Kasumi-1 (cell line): ENCODE measurements at regions not wholly inside any gene's neighbourhood (a gene's known extent, or its start where the extent isn't known, plus 50 kb on each side); places are given as distances from the start of the nearest gene placed in this dataset.

Experiments used
- DNase-seq, 2 experiments: peaks; one replicate each; lab custom pipeline; 2025; lab: John Stamatoyannopoulos, UW

DNA sequence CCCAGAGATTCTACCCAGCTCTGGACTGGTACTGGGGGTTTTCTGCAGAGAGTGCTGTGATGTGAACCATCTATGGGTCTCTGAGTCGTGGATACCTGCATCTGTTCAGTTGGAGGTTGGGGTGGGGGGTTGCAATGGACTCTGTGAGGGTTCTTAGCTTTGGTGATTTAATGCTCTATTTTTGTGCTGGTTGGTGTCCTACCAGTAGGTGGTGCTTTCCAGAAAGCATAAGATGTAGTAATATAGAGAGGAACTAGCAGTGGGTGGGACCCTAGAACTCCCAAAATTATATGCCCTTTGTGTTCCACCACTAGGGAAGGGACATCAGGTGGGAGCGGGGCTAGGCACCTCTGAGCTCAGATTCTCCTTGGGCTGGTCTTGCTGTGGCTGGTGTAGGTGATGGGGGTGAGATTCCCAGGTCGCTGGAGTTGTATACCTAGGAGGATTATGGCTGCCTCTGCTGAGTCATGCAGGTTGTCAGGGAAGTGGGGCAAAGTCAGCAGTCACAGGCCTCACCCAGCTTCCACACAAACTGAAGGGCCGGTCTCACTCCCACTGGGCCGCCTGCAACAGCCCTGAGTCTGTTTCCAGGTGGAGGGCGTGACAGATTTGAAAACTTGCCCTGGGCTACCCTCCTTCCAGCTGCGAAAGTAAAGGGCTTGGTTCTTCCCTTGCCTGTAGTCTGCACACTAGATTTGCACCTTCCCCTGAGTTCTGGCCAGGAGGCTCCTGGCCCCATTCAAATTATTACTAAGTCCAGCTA, 573.0 kb upstream of the SLITRK1 start:
- no peak for DNase-seq

DNA sequence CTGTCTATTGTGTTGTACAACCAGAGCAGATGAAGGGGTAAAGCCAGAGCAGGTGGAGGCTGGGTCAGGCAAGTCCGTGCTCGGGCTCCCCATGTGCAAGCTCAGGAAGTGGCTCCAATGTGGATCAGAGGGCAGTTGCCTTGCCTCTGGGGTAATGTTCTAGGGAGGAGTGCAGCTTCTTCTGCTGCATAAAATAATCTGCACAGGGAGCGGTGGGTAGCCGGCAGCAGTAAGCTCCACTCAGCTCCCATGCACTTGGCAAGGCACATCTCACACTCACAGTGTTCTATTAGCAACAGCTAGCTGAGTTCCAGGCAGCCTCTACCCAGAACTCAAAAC, 565.3 kb upstream of the SLITRK1 start:
- DNase-seq, result no peak

DNA sequence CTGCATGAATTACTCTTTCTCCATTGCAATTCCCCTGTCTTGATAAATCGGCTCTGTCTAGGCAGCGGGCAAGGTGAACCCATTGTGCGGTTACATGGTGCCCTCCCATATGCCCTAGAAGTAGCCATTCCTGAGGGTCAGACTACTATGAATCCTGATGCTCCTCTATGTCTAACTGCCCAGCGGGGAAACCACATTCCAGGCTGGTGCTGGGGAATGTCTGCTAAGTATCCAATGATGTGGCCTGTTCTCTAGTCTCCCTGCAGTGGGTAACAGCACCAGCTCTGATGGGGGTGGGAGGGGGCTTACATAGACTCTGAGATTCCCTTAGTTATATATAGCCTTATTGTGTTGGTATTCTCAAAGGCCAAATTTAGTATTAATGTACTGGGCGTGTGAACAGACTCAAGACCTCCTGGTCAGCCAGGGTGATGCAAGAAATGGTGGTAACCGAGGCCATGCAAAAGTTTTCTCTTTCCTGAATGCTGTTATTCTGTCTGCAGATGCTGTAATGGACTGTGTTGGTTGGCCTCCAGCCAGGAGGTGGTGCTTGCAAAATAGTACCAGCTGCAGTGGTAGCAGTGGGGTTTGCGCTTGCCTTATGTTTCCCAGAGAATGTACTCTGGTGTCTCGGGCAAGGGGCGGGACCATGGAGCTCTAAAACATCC, 564.8 kb upstream of the SLITRK1 start:
- DNase-seq, result no peak

DNA sequence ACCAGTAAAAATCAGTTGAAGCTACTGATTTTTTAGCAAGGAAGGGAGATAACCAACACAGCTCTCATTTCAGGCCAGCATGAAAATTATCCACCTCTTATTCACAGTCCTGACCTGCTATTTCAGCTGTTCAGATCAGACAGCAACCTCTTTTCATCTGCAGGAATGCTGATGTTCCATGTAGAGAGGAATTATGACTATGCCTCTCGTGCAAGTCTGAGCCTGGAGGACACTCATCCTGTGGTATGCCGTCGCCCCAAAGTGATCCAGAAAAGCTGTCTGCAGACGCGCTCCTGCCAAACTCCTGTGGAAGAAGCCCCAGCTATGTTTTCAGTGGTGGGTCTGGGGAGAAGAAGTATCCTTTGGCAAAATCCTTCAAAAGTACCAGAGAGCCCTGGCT, 563.5 kb upstream of the SLITRK1 start:
- DNase-seq, result no peak

DNA sequence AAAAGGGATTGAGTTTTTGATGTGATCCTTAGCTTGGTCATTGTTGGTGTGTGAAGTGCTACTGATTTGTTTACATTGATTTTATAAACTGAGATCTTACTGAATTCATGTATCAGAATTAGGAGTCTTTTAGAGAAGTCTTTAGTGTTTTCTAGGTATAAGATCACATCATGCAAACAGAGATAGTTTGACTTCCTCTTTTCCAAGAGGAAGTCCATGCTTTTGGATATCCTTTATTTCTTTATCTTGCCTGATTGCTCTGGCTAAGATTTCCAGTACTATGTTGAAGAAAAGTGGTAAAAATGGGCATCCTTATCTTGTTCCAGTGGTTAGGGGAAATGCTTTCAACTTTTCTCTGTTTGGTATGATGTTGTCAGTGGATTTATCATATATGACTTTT, 561.2 kb upstream of the SLITRK1 start:
- DNase-seq, result peak; percentile 15 to 42

DNA sequence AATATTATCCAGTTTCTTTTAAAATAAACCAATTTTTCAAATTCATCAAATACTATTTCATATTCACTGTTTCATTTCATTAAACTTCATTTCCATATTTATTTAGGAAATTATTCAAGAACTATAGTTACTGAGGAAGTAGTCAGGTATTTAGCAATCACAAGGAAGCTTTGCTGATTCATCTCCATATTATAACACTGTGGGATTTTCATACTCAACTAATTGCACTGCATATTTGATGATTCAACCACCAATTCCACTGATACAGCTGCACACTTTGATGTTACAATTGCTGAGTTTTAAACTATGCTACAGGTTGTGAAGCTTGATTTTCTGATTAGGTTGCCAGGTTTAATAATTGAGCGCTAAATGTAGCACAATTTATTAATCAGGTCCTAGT, 556.8 kb upstream of the SLITRK1 start:
- DNase-seq, result no peak

DNA sequence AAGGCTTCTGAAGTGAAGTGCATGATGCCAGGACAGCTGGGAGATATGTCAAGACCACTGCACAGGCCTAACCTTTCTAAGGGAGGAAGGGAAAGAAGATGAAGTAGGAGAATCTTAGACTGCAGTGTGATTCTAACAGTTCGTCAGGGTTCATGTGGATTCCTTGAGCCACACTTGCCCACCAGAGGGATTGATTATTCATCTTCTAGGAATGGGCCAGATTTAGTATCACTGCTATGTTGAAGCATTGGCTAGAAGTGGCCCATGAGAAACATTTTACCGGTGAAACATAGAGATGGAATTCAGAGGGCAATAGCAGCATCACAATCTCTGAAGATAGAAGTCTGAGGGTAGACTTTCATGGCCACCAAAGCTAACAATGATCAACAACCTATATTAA, 550.8 kb upstream of the SLITRK1 start:
- no peak for DNase-seq

DNA sequence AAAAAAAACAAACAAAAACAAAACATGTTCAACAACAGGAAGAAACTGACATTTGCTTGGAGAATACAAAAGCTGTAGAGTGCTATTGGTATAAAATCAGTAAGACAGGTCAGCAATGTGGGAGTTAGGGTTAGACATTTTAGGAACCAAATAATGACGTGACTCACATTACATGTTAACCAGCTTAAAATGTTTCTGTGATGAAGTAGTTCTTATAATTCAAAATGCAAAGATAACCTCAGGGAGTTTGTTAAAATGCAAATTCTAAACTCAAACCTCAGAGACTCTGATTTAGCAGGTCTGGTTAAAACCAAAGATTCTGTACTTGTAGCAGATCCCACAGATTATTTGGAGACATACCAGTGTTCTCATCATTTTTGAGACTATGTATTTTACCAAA, 549.4 kb upstream of the SLITRK1 start:
- no peak for DNase-seq

DNA sequence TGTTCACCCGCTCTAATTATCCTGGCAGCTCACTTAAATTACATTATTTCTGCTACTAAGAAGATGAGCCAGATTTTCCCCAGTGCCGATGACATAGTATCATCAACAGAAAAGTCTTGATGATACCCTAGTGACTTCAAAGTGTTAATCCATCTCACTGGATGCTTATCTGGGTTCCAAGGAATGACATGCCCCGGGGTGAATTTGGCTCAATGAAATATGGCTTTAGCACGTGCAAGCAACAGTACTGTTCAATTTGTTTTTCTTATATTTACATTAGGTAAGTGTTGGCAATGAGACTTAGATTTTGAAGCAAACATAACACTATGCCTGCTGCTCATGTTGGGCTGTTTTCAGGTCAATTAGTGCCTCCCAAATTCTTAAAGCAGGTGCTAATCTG, 548.2 kb upstream of the SLITRK1 start:
- no peak for DNase-seq

DNA sequence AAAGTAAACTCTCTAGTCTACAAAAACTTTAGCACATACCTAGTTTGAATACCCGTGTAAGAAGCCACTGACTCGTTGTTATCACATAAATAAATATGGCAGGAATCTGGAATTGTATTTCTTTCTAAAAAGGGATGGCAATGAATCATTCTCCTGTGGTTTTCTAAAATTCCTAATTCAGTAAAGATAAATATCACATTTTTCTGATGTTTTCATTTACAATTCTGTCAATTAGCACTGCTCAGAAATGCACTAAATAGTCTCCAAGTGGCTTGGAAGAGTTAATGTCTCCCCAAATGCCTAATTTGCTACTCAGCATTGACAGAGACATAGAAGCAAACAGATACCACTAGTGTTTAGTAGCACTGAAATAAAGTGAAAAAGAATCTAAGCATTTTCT, 547.7 kb upstream of the SLITRK1 start:
- DNase-seq, result no peak

DNA sequence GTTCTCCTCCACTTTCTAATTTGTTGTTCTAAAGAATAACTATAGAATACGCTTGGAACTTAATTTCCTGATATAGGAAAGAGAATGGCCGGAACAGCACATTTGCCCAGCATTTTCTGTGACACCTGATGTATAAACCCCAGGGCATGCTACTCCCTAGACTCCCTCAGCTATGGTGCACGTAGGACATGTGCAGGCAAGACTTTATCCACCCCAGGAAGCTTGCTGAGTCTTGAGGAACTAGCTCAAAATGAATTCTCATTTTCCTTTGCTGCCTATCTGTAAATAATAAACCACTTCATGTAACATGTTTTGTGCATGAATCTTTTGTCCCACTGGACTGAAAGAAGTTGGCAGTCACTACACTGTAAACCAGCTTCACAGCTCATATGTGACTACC, 535.8 kb upstream of the SLITRK1 start:
- DNase-seq, result no peak

DNA sequence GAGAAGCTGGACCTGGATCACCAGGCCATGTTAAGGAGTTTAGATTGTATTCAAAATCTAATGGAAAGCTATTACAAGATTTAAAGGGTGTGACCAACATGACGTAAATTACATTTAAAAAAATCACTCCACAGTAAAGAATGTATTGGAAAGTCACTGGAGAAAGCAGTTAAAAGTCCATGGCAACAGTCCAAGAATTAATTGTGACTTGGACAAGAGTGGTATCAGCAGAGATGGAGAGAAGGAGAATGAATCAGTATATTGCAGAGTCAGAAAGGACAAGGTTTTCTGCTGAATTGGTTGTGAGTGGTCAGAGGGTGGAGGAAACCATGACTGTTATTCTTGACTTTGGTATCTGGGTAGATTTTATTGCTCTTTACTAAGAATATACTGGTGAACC, 535.1 kb upstream of the SLITRK1 start:
- DNase-seq, result no peak

DNA sequence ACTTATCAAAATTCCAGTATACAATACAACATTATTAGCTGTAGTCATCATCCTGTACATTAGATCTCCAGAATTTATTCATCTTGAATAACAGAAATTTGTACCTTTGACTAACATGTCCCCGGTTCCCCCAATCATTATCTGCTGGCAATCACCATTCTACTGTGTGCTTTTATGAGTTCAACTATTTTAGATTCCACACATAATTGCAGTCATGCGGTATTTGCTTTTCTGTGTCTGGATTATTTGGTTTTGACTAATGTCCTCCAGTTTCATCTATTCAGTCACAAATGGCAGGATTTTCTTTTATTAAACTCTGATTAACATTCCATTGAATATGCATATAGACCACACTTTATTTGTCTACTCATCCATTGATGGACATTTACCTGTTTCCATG, 530.7 kb upstream of the SLITRK1 start:
- DNase-seq, result no peak

DNA sequence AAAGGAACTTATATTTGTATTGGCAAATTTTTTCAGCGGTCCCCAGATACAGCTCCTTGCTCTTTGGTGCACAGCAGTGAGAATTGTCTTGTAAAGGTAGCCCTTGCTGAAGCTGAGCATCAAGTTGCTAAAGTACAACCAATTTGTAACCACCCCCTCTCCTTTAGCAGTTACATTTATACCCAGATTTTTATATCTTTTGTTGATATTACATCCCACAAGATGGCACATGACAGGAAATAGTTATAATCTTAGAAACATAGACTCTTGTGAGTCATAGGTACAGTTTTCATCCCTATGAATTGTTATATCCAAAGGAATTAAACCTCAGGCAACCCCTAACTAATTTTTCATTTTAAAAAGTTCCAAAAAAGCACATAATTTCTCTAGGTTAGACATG, 523.0 kb upstream of the SLITRK1 start:
- no peak for DNase-seq

DNA sequence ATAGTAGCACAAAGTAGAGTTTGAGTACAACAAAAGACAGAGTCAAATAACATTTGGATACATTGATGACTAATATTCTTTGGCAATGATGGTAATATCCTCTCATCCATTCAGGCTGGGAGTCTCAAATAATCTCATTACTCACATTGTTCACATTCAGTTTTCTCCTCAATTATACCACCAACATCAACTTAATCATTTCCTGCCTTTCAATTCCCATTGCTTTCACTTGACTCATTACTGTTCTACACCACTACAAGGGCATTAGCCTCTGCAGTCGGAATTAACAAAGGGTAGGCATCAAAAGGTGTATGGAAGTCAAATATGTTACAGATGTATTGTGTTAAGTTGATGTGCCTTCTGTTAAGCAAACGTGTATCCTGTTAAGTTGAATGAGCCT, 518.4 kb upstream of the SLITRK1 start:
- DNase-seq, result no peak

DNA sequence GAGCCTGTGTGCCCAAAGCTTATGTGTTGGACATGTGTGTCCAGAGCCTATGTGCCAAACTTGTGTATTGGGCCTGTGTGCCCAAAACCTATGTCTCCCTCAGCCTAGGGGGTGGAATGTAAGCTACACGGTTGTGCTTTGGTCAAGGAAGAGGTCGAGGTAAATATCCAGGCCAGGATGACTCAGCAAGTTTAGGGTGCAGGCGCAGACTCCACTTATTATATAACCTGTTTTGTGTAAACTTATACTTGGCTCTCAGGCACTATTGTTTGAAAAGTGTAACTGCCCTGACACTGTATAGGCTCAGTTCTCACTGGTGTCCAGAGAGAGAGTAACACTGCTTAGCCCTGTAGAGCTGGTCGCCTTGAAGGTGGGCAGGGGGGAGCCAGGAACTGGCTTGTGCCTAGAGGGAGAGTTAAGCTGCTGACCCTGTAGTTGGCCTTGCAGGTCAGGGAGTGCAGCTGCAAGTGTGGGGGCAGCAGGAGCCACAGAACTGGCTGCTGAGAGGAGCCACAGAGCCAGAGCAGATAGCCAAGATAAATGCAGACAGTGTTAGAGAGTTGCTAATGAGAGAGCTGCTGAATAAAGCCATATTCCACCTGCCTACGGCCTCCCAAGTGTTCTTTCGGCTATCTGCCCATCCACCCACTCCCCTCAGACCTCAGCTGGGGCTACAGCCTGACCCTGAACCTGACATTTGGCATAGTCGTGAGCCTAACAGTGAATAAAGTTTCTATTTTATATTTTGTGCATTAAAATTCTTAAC, 517.2 kb upstream of the SLITRK1 start:
- DNase-seq, result no peak

DNA sequence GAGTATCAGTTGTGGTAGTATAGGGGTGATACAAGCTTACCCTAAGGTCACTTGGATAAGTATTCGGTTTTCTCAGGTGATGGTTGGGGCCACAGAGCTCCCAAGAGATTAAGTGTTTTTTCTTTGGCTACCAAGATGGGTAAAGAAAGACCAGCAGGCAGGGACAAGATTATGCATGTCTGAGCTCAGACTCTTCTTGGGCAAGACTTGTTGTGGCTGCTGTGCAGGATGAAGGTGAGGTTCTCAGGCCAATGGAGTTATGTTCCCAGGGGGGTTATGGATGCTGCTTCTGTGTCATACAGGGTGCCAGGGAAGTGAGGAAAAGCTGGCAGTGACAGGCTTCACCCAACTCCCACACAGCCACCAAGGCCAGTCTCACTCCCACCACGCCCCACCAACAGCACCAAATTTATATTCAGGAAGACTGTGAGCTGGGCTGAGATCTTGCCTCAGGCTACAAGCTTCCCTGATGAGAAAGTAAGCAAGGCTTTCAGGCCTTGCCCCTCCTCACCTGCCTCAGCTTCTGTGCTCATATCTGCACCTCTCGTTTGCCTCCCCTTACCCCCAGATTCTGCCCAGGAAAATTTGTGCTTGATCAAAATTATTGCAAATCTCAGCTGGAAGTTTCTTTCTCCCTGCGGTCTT, 511.8 kb upstream of the SLITRK1 start:
- no peak for DNase-seq

DNA sequence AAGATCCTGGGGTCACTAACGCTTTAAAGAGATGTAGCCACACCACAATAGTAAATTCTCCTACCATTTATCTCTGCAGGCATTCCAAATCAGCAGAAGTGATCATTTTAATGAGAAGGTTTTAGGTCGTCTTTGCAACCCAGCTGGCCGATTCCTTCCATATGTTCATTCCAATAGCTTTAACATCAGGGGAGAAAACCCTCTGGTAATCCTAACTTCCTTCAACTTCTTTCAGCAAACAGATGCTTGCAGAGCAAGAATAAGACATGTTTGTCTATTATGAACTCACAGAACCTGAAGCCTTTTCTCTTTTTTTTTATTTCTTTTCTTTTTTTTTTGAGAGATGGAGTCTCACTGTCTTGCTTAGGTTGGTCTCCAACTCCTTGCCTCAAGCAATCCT, 498.6 kb upstream of the SLITRK1 start:
- no peak for DNase-seq

DNA sequence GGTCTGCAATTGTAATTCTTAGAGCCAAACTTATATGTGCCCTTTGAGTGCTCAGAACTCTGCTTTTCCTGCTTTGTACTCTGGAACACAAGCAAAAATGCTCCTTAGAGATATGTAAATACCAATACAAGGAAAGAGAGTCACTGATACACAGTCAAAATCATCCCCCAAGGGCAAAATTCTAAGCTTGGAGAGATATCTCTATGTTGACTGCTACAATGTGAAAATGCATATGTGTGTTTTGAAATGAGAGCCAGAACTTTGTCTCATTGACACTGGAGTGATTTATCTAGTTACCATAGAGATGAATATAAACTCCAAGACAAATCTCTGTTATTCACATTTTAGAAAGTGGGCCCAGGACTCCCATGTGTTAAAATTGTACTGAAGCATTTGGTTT, 494.8 kb upstream of the SLITRK1 start:
- DNase-seq, result no peak

DNA sequence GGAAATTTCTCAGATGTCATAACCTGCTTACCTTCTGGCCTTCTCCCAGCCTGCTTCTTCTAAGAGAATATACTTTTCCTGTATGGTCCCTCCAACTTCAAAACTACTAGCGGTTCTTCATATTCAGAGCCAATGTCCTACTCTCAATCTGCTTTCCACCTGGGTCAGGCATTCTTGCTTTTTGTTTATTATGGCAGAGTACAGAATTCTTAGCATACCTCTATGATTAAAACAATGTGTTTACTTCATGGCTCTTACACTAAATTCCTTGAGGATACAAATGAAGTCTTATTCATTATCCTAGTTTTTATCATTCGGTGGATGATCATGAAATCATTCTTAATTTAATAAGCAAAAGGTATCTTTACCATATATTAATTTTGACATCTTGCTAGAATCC, 484.2 kb upstream of the SLITRK1 start:
- no peak for DNase-seq

DNA sequence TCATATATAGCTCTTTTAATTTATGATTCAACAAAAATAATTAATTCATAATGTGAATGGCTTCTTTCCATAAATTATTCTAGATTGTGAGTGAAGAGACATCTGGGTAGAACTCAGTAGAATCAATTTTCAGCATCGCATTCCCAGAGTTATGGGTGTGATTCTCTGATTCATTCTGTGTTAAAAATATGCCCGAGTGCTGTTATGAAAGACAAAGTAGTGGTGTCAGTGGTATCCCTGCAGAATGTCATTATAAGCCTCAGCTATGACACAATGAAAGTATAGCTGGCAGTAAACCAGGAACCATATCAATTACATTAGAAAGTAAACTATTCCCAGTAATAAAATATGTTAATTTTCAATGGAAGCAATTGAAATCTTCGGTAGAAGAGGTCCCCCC, 480.5 kb upstream of the SLITRK1 start:
- no peak for DNase-seq

DNA sequence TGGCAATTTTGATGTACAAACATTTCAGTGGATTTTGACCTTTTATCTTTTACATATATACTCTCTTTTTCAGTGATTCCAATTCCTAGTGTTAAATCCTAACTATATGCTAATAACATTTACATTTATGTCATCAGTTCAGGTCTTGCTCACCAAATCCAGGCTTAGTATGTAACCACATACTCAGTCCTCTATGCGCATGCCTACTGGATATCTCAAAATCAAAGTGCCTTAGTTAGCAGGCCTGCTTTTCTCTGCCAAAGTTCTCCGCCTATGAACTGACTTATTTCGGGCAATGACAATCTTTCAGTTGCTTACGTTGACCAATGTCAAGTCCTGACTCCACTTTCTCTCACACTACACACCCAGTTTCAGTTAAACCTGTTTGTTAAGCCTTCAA, 478.5 kb upstream of the SLITRK1 start:
- no peak for DNase-seq

DNA sequence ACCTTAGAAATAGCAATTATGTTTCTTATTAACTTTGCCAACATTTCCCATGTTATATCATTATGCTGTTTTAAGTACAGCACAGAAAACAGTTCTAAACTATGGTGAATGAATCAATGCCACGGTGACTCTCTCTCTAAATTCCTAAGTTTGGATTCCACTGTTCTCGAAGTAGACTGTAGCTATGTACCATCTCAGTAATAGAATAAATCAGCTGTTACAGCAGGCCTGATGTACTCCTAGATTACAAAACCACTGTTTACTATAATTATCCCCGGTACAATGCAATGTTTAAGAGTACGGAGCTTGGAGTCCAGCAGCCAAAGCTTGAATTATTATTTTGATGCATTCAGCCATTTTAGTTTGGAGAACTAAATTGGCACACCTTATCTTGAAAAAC, 476.3 kb upstream of the SLITRK1 start:
- no peak for DNase-seq
